ENCODE measurements at regions not wholly inside any gene's neighbourhood (a gene's known extent, or its start where the extent isn't known, plus 50 kb on each side); places are given as distances from the start of the nearest gene placed in this dataset.

DNA sequence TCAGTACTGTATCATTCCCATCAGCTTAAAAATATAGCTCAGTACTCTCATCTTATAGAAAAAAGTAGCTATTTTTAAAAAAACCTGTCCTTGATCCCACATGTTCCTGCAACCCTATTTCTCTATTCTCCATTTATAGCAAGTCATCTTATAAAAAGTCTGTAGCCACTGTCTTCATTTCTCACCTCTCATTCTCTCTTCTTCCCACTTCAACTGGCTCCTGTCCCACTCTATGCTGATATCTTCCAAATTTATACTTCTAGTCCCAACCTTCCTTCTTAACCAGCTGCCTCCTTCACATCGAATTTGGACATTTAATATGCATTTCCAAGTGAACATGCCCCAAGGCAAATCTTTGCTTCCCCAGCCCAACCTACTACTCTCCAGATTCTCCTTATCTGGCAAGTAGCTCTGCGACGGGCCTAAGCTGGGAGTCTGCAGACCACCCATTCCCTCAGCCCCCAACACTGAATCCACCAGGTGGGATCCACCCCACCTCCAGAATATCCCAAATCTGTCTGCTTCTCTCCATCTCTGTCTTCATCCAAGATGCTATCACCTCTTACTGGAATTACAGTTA, 52.0 kb upstream of the TANC2 start:
- WGBS (ENCODE audit: insufficient coverage, low lambda C conversion rate): no CpG with 5 or more reads among the region's 3 CpGs
- Histone ChIP-seq H3K4me3 (ENCODE audit: low read length) (no peak overlapping the region), H3K4me1 (ENCODE audit: control insufficient read depth, insufficient read depth, low read length) (no peaks in the 10 kb centered on the region), H3K27me3 (ENCODE audit: control insufficient read depth, insufficient read depth, low read length) (peaks cover 2% of the 10 kb centered on the region), H3K36me3 (ENCODE audit: control insufficient read depth, insufficient read depth, low read length) (no peaks in the 10 kb centered on the region), H3K9me3 (ENCODE audit: control insufficient read depth, low read depth, low read length) (peaks cover 3% of the 10 kb centered on the region), H3K27ac (ENCODE audit: low read length) (no peak overlapping the region)
- no peak for DNase-seq

- DNase-seq: no peak
- H3K27me3 ChIP-seq (ENCODE audit: control insufficient read depth, insufficient read depth, low read length): peaks cover 2% of the 10 kb centered on the region
- WGBS (ENCODE audit: insufficient coverage, low lambda C conversion rate): 88% methylated on average over 2 of the region's 4 CpGs
- no peaks in the 10 kb centered on the region for H3K4me1 ChIP-seq (ENCODE audit: control insufficient read depth, insufficient read depth, low read length)
- no peak overlapping the region for H3K4me3 ChIP-seq (ENCODE audit: low read length)
- H3K9me3 ChIP-seq (ENCODE audit: control insufficient read depth, low read depth, low read length): peaks cover 3% of the 10 kb centered on the region
- no peaks in the 10 kb centered on the region for H3K36me3 ChIP-seq (ENCODE audit: control insufficient read depth, insufficient read depth, low read length)
- no peak overlapping the region for H3K27ac ChIP-seq (ENCODE audit: low read length)
These were observed 53.7 kb upstream of the TANC2 start for GRCh38 chr17:62912363-62912762.

GRCh38 chr17:62911114-62911513, 54.9 kb upstream of the TANC2 start:
- H3K4me1 ChIP-seq (ENCODE audit: control insufficient read depth, insufficient read depth, low read length): no peaks in the 10 kb centered on the region
- no peaks in the 10 kb centered on the region for H3K36me3 ChIP-seq (ENCODE audit: control insufficient read depth, insufficient read depth, low read length)
- no CpG with 5 or more reads among the region's 3 CpGs for WGBS (ENCODE audit: insufficient coverage, low lambda C conversion rate)
- no peak for DNase-seq
- peaks cover 2% of the 10 kb centered on the region for H3K27me3 ChIP-seq (ENCODE audit: control insufficient read depth, insufficient read depth, low read length)
- no peak overlapping the region for H3K27ac ChIP-seq (ENCODE audit: low read length)
- no peak overlapping the region for H3K4me3 ChIP-seq (ENCODE audit: low read length)
- peaks cover 3% of the 10 kb centered on the region for H3K9me3 ChIP-seq (ENCODE audit: control insufficient read depth, low read depth, low read length)

DNA sequence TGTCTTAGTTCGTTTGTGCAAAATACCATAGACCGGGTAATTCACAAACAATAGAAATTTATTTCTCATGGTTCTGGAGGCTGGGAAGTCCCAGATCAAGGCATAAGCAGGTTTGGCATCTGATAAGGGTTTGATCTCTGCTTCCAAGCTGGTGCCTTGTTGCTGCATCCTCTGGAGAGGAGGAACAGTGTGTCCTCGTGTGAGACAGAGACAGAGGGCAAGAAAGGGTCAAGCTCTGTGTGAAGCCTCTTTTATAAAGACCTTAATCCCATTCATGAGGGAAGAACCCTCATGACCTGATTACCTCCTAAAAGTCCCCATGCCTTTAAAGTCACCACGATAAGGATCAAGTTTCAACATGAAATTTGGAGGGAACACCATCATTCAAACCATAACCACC, 55.8 kb upstream of the TANC2 start:
- H3K27ac ChIP-seq (ENCODE audit: low read length): no peak overlapping the region
- WGBS (ENCODE audit: insufficient coverage, low lambda C conversion rate): no CpG with 5 or more reads among the region's 4 CpGs
- H3K27me3 ChIP-seq (ENCODE audit: control insufficient read depth, insufficient read depth, low read length): peaks cover 2% of the 10 kb centered on the region
- no peaks in the 10 kb centered on the region for H3K36me3 ChIP-seq (ENCODE audit: control insufficient read depth, insufficient read depth, low read length)
- H3K9me3 ChIP-seq (ENCODE audit: control insufficient read depth, low read depth, low read length): peaks cover 3% of the 10 kb centered on the region
- no peak for DNase-seq
- no peak overlapping the region for H3K4me3 ChIP-seq (ENCODE audit: low read length)
- no peaks in the 10 kb centered on the region for H3K4me1 ChIP-seq (ENCODE audit: control insufficient read depth, insufficient read depth, low read length)

GRCh38 chr17:62907961-62908360, 58.1 kb upstream of the TANC2 start:
- 67% methylated on average over 1 of the region's 4 CpGs for WGBS (ENCODE audit: insufficient coverage, low lambda C conversion rate)
- peaks cover 3% of the 10 kb centered on the region for H3K9me3 ChIP-seq (ENCODE audit: control insufficient read depth, low read depth, low read length)
- H3K4me1 ChIP-seq (ENCODE audit: control insufficient read depth, insufficient read depth, low read length): no peaks in the 10 kb centered on the region
- no peak for DNase-seq
- no peak overlapping the region for H3K27ac ChIP-seq (ENCODE audit: low read length)
- no peak overlapping the region for H3K4me3 ChIP-seq (ENCODE audit: low read length)
- no peaks in the 10 kb centered on the region for H3K27me3 ChIP-seq (ENCODE audit: control insufficient read depth, insufficient read depth, low read length)
- no peaks in the 10 kb centered on the region for H3K36me3 ChIP-seq (ENCODE audit: control insufficient read depth, insufficient read depth, low read length)

GRCh38 chr17:62906881-62907280, 59.2 kb upstream of the TANC2 start:
- Histone ChIP-seq H3K4me3 (ENCODE audit: low read length) (no peak overlapping the region), H3K36me3 (ENCODE audit: control insufficient read depth, insufficient read depth, low read length) (no peaks in the 10 kb centered on the region), H3K4me1 (ENCODE audit: control insufficient read depth, insufficient read depth, low read length) (no peaks in the 10 kb centered on the region), H3K9me3 (ENCODE audit: control insufficient read depth, low read depth, low read length) (no peaks in the 10 kb centered on the region), H3K27me3 (ENCODE audit: control insufficient read depth, insufficient read depth, low read length) (no peaks in the 10 kb centered on the region), H3K27ac (ENCODE audit: low read length) (no peak overlapping the region)
- DNase-seq: no peak

DNA sequence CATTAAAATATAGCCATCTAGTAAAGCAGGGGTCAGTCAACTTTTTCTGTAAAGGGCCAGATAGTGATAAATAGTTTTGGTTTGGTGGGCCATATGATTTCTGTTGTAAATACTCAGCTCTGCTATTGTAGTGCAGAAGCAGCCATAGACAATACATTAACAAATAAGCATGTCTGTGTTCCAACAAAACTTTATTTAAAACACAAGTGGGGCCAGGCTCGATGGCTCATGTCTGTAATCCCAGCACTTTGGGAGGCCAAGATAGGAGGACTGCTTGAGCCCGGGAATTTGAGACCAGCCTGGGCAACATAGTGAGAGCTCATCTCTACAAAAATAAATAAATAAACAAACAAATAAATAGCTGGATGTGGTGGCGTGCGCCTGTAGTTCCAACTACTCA, 60.8 kb upstream of the TANC2 start:
- no peaks in the 10 kb centered on the region for H3K36me3 ChIP-seq (ENCODE audit: control insufficient read depth, insufficient read depth, low read length)
- DNase-seq: no peak
- H3K27me3 ChIP-seq (ENCODE audit: control insufficient read depth, insufficient read depth, low read length): no peaks in the 10 kb centered on the region
- no peaks in the 10 kb centered on the region for H3K9me3 ChIP-seq (ENCODE audit: control insufficient read depth, low read depth, low read length)
- no peak overlapping the region for H3K4me3 ChIP-seq (ENCODE audit: low read length)
- WGBS (ENCODE audit: insufficient coverage, low lambda C conversion rate): no CpG with 5 or more reads among the region's 4 CpGs
- no peak overlapping the region for H3K27ac ChIP-seq (ENCODE audit: low read length)
- H3K4me1 ChIP-seq (ENCODE audit: control insufficient read depth, insufficient read depth, low read length): no peaks in the 10 kb centered on the region

DNA sequence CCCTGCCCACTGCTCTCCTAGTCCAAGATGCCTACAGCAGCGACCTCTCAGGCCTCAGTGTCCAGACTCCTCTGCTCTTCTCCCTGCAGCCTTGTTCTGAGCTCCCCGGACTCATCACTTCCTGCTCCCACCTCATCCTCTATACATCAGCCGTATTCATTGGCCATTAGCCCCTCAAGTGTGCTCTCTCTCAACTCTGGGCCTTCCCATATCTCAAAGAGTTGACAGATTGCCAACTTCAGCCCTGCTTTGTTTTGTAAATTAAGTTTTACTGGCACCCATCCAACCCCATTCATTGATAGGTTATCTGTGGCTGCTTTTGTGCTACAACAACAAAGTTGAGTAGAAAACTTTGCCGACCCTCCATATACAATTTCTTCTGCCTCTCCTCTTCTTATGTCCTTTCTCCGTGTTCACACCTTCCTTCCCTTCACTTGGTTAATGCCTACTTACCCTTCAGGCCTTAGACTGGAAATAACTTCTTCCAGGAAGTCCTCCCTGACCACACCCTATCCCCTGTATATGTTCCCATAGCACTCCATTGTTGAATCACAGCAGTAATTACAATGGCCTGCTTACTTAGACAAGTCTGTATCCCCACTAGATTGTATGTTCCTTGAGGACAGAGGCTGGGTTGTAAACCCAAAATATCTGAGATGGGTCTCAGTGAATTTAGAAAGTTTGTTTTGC, 63.4 kb upstream of the TANC2 start:
- H3K4me1 ChIP-seq (ENCODE audit: control insufficient read depth, insufficient read depth, low read length): no peaks in the 10 kb centered on the region
- H3K27me3 ChIP-seq (ENCODE audit: control insufficient read depth, insufficient read depth, low read length): no peaks in the 10 kb centered on the region
- no peak overlapping the region for H3K4me3 ChIP-seq (ENCODE audit: low read length)
- no peak overlapping the region for H3K27ac ChIP-seq (ENCODE audit: low read length)
- no peak for DNase-seq
- WGBS (ENCODE audit: insufficient coverage, low lambda C conversion rate): 89% methylated on average over 3 of the region's 5 CpGs
- H3K36me3 ChIP-seq (ENCODE audit: control insufficient read depth, insufficient read depth, low read length): no peaks in the 10 kb centered on the region
- no peaks in the 10 kb centered on the region for H3K9me3 ChIP-seq (ENCODE audit: control insufficient read depth, low read depth, low read length)

DNA sequence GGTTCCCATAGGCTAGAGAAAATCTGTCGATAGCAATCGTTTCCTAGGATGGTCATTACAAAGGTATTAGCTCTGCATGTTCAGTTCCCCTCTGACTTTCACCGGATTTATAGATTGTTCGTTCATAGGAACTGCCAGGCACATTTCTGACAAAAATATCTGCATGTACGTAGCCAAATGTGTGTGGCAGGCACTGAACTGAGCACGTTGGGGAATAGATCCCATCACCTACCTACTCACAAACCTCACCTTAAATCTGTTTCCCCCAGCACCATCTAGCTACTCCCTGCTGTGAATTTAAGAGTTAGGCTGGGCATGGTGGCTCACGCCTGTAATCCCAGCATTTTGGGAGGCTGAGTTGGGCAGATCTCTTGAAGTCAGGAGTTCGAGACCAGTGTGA, 64.5 kb upstream of the TANC2 start:
- no CpG with 5 or more reads among the region's 8 CpGs for WGBS (ENCODE audit: insufficient coverage, low lambda C conversion rate)
- no peak for DNase-seq
- Histone ChIP-seq H3K9me3 (ENCODE audit: control insufficient read depth, low read depth, low read length) (no peaks in the 10 kb centered on the region), H3K4me3 (ENCODE audit: low read length) (no peak overlapping the region), H3K27ac (ENCODE audit: low read length) (no peak overlapping the region), H3K36me3 (ENCODE audit: control insufficient read depth, insufficient read depth, low read length) (no peaks in the 10 kb centered on the region), H3K4me1 (ENCODE audit: control insufficient read depth, insufficient read depth, low read length) (no peaks in the 10 kb centered on the region), H3K27me3 (ENCODE audit: control insufficient read depth, insufficient read depth, low read length) (no peaks in the 10 kb centered on the region)

DNA sequence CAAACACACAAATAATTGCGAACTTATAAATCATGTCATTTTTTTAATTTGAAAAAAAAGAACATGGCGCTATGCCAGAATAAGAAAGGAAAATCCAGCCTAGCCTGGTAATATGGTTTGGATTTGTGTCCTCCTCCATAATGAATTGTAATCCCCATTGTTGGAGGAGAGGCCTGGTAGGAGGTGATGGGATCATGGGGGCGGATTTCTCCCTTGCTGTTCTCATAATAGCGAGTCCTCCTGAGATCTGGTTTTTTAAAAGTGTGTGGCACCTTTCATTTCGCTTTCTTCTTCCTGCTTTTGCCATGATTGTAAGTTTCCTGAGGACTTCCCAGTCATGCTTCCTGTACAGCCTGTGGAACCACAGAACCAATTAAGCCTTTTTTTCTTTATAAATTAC, 65.9 kb upstream of the TANC2 start:
- no peaks in the 10 kb centered on the region for H3K36me3 ChIP-seq (ENCODE audit: control insufficient read depth, insufficient read depth, low read length)
- no peaks in the 10 kb centered on the region for H3K4me1 ChIP-seq (ENCODE audit: control insufficient read depth, insufficient read depth, low read length)
- no peaks in the 10 kb centered on the region for H3K27me3 ChIP-seq (ENCODE audit: control insufficient read depth, insufficient read depth, low read length)
- H3K4me3 ChIP-seq (ENCODE audit: low read length): no peak overlapping the region
- H3K9me3 ChIP-seq (ENCODE audit: control insufficient read depth, low read depth, low read length): no peaks in the 10 kb centered on the region
- no peak for DNase-seq
- WGBS (ENCODE audit: insufficient coverage, low lambda C conversion rate): 89% methylated on average over 3 of the region's 5 CpGs
- no peak overlapping the region for H3K27ac ChIP-seq (ENCODE audit: low read length)

GRCh38 chr17:62899361-62899760, 66.7 kb upstream of the TANC2 start:
- Histone ChIP-seq H3K4me1 (ENCODE audit: control insufficient read depth, insufficient read depth, low read length) (no peaks in the 10 kb centered on the region), H3K27me3 (ENCODE audit: control insufficient read depth, insufficient read depth, low read length) (no peaks in the 10 kb centered on the region), H3K9me3 (ENCODE audit: control insufficient read depth, low read depth, low read length) (no peaks in the 10 kb centered on the region), H3K4me3 (ENCODE audit: low read length) (no peak overlapping the region), H3K36me3 (ENCODE audit: control insufficient read depth, insufficient read depth, low read length) (no peaks in the 10 kb centered on the region), H3K27ac (ENCODE audit: low read length) (no peak overlapping the region)
- no peak for DNase-seq
- no CpG with 5 or more reads among the region's 6 CpGs for WGBS (ENCODE audit: insufficient coverage, low lambda C conversion rate)

Measured in large intestine (tissue), 3 donors.